ENCODE measurements at regions not wholly inside any gene's neighbourhood (a gene's known extent, or its start where the extent isn't known, plus 50 kb on each side); places are given as distances from the start of the nearest gene placed in this dataset.

DNA sequence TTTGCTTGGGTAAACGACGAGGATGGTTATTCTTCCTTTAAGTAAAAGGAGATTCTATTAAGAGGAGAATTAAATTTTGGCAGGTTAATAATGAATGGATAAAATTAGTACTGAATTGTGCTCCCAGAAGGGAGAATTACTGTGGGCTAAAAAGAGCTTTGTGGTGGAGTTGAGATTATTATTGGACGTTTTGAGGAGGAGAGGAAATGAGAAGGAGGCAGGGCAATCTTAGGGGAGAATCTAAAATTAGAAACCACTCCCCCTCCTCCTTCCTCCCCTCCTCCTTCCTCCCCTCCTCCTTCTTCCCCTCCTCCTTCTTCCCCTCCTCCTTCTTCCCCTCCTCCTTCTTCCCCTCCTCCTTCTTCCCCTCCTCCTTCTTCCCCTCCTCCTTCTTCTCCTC lies 331.8 kb downstream of the PRL start:
- Histone ChIP-seq H2BK120ac (ENCODE audit: low read depth, low read length) (no peak overlapping the region), H3K79me1 (ENCODE audit: low read depth in 1 of 2, low read length in 2 of 2) (no peaks in the 10 kb centered on the region), H3K27me3 (ENCODE audit: control insufficient read depth, insufficient read depth, low read length) (no peaks in the 10 kb centered on the region), H3K27ac (ENCODE audit: insufficient read depth, low read length) (no peak overlapping the region), H2AK5ac (ENCODE audit: low read depth, low read length) (no peak overlapping the region), H2BK20ac (ENCODE audit: low read depth, low read length) (no peak overlapping the region), H2BK15ac (ENCODE audit: low read depth, low read length) (no peak overlapping the region), H4K5ac (ENCODE audit: low read depth, low read length) (no peak overlapping the region), H2AFZ (replicated peaks; ENCODE audit: low read length, poor library complexity) (no peak overlapping the region), H4K20me1 (ENCODE audit: insufficient read depth, low read length) (no peaks in the 10 kb centered on the region), H2AK9ac (replicated peaks; ENCODE audit: low read depth, low read length, poor library complexity) (no peak overlapping the region), H3K4me3 (ENCODE audit: insufficient read depth, low read depth, low read length) (no peak overlapping the region), H3K14ac (replicated peaks; ENCODE audit: low read depth, low read length) (no peak overlapping the region), H3K9me1 (ENCODE audit: insufficient read depth, low read length) (no peaks in the 10 kb centered on the region), H3K4me2 (ENCODE audit: low read depth, low read length) (no peak overlapping the region), H2BK5ac (ENCODE audit: low read depth, low read length, poor library complexity, severe bottlenecking) (no peak overlapping the region), H3K4ac (ENCODE audit: low read depth, low read length) (no peak overlapping the region), H3K18ac (ENCODE audit: low read depth, low read length) (no peak overlapping the region), H4K91ac (ENCODE audit: insufficient read depth, low read depth, low read length) (no peak overlapping the region), H3K4me1 (ENCODE audit: control insufficient read depth, insufficient read depth, low read length) (no peaks in the 10 kb centered on the region), H3K23ac (ENCODE audit: low read depth, low read length) (no peak overlapping the region), H4K8ac (ENCODE audit: low read depth in 2 of 2, low read length in 2 of 2) (no peak overlapping the region), H3K9me3 (ENCODE audit: control insufficient read depth, insufficient read depth, low read length) (no peaks in the 10 kb centered on the region), H3K9ac (ENCODE audit: low read depth, low read length) (no peak overlapping the region), H3K36me3 (ENCODE audit: control insufficient read depth, insufficient read depth, low read length) (no peaks in the 10 kb centered on the region), H3K56ac (ENCODE audit: extremely low read depth, insufficient read depth, low read length) (no peak overlapping the region)
- TF ChIP-seq, protein P1, sequence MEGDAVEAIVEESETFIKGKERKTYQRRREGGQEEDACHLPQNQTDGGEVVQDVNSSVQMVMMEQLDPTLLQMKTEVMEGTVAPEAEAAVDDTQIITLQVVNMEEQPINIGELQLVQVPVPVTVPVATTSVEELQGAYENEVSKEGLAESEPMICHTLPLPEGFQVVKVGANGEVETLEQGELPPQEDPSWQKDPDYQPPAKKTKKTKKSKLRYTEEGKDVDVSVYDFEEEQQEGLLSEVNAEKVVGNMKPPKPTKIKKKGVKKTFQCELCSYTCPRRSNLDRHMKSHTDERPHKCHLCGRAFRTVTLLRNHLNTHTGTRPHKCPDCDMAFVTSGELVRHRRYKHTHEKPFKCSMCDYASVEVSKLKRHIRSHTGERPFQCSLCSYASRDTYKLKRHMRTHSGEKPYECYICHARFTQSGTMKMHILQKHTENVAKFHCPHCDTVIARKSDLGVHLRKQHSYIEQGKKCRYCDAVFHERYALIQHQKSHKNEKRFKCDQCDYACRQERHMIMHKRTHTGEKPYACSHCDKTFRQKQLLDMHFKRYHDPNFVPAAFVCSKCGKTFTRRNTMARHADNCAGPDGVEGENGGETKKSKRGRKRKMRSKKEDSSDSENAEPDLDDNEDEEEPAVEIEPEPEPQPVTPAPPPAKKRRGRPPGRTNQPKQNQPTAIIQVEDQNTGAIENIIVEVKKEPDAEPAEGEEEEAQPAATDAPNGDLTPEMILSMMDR (conservative IDR thresholded peaks at IDR 0.05; ENCODE audit: low read depth, low read length), result no peak
- TF ChIP-seq RCOR1 (IDR thresholded peaks at IDR 0.05; ENCODE audit: insufficient replicate concordance, low read length), result no peak
- BruUV-seq (replicated peaks), result no TSS peak
- ATAC-seq (ENCODE audit: low read depth) (no peak), DNase-seq (no peak)
- in situ Hi-C loops (cut with MboI; ENCODE audit: low sequenced_read_pairs), result no loop called here
- dilution Hi-C loops (cut with HindIII; ENCODE audit: low sequenced_read_pairs, unreplicated experiment), result no loop called here
- CTCF ChIA-PET, result no interaction called here
- POLR2A ChIA-PET (ENCODE audit: unreplicated experiment), result no interaction called here
- WGBS, 2 experiments (ENCODE audit: extremely low coverage in 2 of 2, insufficient read length in 1 of 2), result no CpG with 5 or more reads among the region's 3 CpGs
- intact Hi-C loops (cut with micrococcal nuclease), result no loop called here
